GM19438 (cell line): ENCODE measurements at regions not wholly inside any gene's neighbourhood (a gene's known extent, or its start where the extent isn't known, plus 50 kb on each side); places are given as distances from the start of the nearest gene placed in this dataset.

Experiments used
- ATAC-seq: cut with Tn5 transposase; IDR thresholded peaks from one replicate; pipeline ENCODE4 v1.9.1; 2021; ENCODE audit warnings: low read depth; ENCODE audit not compliant: unreplicated experiment

- no peak for ATAC-seq
These were observed 243.9 kb downstream of the ICE1 start for GRCh38 chr5:5666369-5666768.

- no peak for ATAC-seq
These were observed 243.5 kb downstream of the ICE1 start for GRCh38 chr5:5666076-5666365.

GRCh38 chr5:5665225-5666075 lies 243.0 kb downstream of the ICE1 start:
- no peak for ATAC-seq

DNA sequence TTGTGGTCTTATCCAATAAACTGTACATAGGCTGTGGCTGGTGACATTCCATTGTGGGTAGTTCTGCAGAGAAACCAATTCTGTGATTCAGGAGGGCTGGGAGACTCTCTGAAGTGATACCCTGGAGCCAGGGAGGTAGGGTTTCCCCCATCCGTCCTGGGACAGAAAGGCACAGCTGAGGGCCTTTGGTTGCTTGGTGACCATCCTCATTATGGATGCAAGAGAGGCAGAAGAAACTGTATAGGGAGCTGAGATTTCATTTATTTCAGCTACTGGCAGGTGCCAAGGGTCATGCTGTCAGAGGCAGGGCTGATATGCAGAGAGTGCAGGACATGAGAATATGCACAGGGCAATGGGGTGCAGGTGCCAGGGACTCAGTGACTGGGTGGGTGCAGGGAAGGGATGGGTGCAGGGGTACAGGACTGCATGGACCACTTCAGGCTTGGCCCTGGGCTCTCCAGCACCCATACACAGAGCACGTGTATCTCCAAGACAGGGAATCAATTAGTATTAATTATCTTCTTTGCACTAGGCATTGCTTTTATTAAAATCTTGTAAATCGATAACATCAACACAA lies 236.5 kb downstream of the ICE1 start:
- no peak for ATAC-seq

DNA sequence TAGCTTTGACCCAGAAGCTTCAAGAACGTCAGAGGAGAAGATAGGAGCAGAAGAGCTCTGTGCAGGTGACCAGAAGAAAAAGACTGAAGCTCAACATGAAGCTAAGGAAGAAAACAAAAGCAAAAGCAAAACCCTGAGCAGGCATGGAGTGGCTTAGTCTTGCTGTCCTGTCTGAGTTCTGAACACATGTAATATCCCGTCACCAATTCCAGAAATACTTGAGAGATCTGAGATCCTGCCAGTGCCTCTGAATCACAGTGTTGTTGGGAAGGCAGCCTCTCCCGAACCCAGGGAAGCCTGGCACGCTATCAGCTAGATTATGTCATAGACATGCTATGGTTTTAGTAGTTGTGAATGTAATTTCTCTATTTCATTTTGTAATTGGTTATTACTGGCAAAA lies 235.7 kb downstream of the ICE1 start:
- no peak for ATAC-seq

DNA sequence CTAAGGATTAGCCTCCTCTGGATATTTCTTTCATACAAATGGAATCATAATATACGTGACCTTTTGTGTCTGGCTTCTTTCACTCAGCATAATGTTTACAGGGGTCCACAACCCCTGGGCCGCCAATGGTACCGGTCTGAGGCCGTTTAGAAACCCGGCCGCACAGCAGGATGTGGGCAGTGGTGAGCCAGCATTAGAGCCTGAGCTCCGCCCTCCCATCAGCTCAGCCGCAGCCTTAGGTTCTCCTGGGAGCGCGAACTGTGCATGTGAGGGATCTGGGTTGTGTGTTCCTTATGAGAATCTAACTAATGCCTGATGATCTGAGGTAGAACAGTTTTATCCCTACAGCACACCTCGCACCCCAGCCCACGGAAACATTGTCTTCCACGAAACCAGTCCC lies 229.7 kb downstream of the ICE1 start:
- no peak for ATAC-seq

DNA sequence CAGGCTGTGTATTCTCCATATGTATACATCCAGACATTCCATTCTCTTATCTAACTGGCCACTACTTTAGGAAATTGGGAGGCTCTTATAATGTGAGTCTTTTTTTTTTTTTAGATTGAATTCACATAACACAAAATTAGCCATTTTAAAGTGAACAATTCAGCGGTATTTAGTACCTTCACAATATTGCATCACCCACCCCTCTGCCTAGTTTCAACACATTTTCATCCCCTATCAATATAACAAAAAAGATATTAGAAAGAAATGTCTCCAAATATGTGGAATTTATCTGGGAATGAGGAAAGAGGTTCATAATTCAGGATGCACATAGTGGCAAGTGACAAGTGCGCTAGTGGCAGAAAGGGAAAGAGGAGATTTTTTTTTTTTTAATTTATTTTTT lies 228.5 kb downstream of the ICE1 start:
- ATAC-seq = no peak

GRCh38 chr5:5650242-5650641 lies 227.8 kb downstream of the ICE1 start:
- ATAC-seq = no peak

- ATAC-seq = no peak
These were observed 227.2 kb downstream of the ICE1 start for GRCh38 chr5:5649641-5650040.

DNA sequence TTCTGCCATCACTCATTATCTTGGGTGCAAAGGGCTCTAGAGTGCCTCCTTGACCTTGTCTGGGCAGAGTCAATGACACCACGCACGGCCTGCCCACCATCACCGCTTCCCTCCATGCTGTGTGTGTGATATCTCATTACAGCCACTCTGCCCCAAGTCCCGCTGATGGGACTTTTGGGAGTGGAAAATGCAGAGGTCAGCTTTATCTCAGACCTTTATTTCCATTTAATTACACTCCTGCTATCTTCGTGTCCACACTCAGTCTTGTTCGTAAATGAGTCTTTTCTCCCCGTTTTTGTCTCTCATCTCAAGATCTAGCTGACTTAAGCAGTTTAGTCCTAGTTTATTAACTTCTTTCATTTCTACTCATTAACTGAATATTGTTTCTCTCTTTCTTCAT lies 226.2 kb downstream of the ICE1 start:
- no peak for ATAC-seq

GRCh38 chr5:5645891-5646290 lies 223.4 kb downstream of the ICE1 start:
- no peak for ATAC-seq

DNA sequence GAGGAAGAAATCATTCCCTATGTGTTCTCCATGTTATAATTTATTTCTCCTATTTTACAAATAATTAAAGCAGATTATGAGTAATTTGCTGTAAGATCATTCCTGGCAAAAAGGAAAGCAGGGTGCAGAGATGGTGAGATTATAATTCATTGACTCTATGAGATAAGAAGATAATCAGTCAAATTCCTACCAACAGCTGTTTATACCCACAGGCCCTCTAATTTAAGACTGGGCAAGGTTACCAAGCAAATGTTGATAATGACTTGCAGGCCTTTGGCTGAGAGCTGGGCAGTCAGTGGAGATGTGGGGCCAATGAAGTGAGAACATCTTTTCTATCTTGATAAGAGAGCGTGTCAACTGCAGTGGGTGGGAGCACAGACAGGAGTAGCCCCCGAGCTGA lies 222.7 kb downstream of the ICE1 start:
- no peak for ATAC-seq

GRCh38 chr5:5644249-5644648 lies 221.8 kb downstream of the ICE1 start:
- no peak for ATAC-seq

- no peak for ATAC-seq
These were observed 221.0 kb downstream of the ICE1 start for GRCh38 chr5:5643481-5643880.

DNA sequence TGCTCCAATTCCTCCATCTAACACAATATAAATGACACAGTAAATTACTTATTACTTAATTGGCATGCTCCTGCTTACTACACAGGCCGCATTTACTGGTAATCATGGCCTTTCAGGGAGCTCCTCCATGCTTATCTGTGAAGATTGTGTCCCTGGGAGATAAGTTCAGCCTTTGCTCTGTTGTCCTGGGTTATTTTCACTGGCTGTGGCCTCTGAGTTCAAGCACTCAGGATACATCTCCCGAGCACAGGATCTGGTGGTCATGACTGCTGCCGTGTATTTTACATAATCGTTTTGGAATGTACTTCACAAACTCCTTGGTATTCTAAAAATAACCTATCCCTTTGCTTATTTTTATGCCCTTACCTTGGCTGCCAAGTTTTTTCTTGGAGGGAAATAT lies 215.7 kb downstream of the ICE1 start:
- no peak for ATAC-seq

DNA sequence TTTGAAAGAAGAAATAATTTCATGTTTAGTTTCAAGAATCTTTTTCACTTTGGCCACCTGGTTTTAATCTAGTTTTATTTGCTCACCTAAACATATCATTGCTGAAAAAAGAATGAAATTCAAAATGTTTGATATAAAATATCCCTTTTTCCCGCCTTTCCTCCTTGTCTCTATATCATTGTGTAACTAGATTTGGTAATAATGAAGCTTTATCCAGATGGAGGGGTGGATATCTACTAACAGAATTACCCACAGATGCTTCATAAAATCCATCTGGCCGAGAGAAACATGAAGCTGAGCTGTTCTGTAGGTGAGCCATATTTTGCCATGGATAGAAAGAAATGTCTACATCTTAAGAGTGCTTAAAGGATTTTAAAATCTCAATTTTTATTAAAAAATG lies 214.7 kb downstream of the ICE1 start:
- ATAC-seq = no peak

DNA sequence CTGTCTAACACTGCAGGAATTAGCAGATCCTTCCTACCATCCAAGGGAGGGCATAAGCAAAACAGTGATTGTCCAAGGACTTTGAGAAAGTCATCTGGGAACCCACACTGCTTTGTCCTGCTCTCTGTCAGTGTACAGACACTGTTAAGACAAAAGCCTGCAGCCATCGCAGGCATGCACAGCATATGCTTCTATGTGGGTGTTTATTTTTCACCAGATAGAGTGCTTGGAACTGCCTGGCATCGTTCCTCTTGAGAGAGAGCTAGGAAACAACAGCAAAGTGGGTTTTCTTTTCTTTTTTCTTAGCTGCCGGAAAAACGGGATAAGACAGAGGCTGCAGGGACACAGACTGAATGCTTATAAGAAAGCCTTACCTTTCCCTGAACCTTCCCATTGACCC lies 212.3 kb downstream of the ICE1 start:
- ATAC-seq = no peak

DNA sequence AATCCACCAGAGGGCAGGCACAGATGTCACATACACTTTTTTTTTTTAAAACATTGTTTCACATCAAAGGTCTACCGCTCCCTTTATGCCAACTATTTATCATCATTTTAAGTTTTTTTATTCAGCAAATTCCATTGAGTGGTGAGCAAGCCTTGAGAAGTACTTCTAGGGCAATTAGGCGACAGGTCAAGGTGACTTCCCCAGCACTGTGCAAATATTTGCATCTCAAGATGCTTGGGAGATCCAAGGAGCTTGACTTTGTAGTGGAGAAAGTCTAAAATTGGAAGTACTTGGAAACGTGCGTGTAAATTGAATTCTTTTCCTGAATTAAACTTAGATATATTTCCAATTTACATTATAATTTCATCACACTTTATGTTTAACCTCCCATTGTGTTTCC lies 211.1 kb downstream of the ICE1 start:
- ATAC-seq = no peak

GRCh38 chr5:5632678-5633077 lies 210.2 kb downstream of the ICE1 start:
- ATAC-seq = no peak

GRCh38 chr5:5629607-5629978 lies 207.1 kb downstream of the ICE1 start:
- ATAC-seq = no peak

- ATAC-seq = no peak
These were observed 206.6 kb downstream of the ICE1 start for GRCh38 chr5:5628866-5629606.

DNA sequence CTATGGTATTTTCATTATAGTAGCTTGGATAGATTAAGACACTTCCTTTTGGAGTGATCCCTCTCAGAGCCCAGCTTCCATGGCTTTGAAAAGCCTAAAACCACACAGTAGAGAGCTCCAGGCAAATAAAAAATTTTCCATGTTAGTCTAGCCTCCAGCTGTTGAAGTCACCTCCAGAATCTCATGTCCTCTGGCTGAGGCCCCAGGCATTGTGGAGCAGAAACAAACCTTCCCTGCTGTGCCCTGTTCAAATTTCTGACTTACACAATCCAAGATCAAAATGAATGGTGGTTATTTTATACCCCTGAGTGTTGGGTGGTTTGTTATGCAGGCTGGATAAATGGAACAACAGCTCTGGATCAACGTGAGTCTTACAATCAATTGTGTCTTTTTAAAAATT lies 203.9 kb downstream of the ICE1 start:
- ATAC-seq = no peak
